Thyroid gland (tissue), 4 donors: ENCODE measurements at regions not wholly inside any gene's neighbourhood (a gene's known extent, or its start where the extent isn't known, plus 50 kb on each side); places are given as distances from the start of the nearest gene placed in this dataset.

ENCODE experiments used
- DNase-seq, 2 donors: peaks; one replicate each; pipeline ENCODE4 v3.0.0-alpha.2; 2019
- H3K27ac ChIP-seq, 3 donors: fragments of 200-600 bp; sonication (generic); 1 replicate in 2 of 3; 2 replicates in 1 of 3; pipeline ENCODE4 v1.5.1; 2016 to 2019; ENCODE audit warnings: mild to moderate bottlenecking in 1 of 3, moderate library complexity in 1 of 3
- H3K27me3 ChIP-seq: fragments of 200-600 bp; sonication (generic); one replicate; pipeline ENCODE4 v1.5.1; 2019
- H3K36me3 ChIP-seq, 2 donors: fragments of 200-600 bp; sonication (generic); one replicate each; pipeline ENCODE4 v1.5.1; 2016 to 2019
- H3K4me1 ChIP-seq, 2 donors: fragments of 200-600 bp; sonication (generic); one replicate each; pipeline ENCODE4 v1.5.1; 2017 to 2019
- H3K4me3 ChIP-seq, 3 donors: fragments of 200-600 bp; sonication (generic); replicated peaks in 1 of 3; 1 replicate in 2 of 3; 2 replicates in 1 of 3; pipeline ENCODE4 v1.5.1; 2016; ENCODE audit warnings: mild to moderate bottlenecking in 1 of 3
- H3K9me3 ChIP-seq: fragments of 200-600 bp; sonication (generic); one replicate; pipeline ENCODE4 v1.5.1; 2017
- CTCF ChIP-seq, 6 experiments: fragments of 200-600 bp in 3 of 6; fragments of 450-650 bp in 3 of 6; sonication (generic) in 3 of 6; IDR thresholded peaks; one replicate each; pipeline ENCODE4 v1.5.1; 2016 to 2019; ENCODE audit warnings: antibody characterized with exemption in 6 of 6, mild to moderate bottlenecking in 2 of 6, inconsistent platforms in 1 of 6, moderate library complexity in 1 of 6
- POLR2A ChIP-seq, 2 donors: fragments of 450-650 bp; IDR thresholded peaks; one replicate each; pipeline ENCODE4 v1.6.1; 2017; ENCODE audit warnings: antibody characterized with exemption in 2 of 2, mild to moderate bottlenecking in 2 of 2, moderate library complexity in 1 of 2
- WGBS, 2 donors: methylation state at CpG; one replicate each; pipeline ENCODE4 v1.1.5; 2017; 5-methylcytosine and 5-hydroxymethylcytosine counted together
- intact Hi-C: fragments of 100-400 bp; cut with DNase I; formaldehyde crosslinking; loops from one replicate; pipeline ENCODE4 v1.15.1; 2023

GRCh38 chr15:57819646-57820045 lies 113.1 kb downstream of the POLR2M start:
- Histone ChIP-seq H3K27ac (no peak overlapping the region), H3K27me3 (no peaks in the 10 kb centered on the region), H3K36me3 (no peaks in the 10 kb centered on the region), H3K9me3 (no peaks in the 10 kb centered on the region), H3K4me3 (no peak overlapping the region), H3K4me1 (no peaks in the 10 kb centered on the region)
- TF ChIP-seq CTCF (IDR thresholded peaks at IDR 0.05) = no peak
- no peak for TF ChIP-seq POLR2A (IDR thresholded peaks at IDR 0.05)
- intact Hi-C loops = no loop called here
- WGBS, 2 donors = 83 to 85% methylated on average over 4 of the region's 4 CpGs
- no peak for DNase-seq

GRCh38 chr15:57820119-57820518 lies 113.6 kb downstream of the POLR2M start:
- WGBS, 2 donors = 56 to 62% methylated on average over 2 of the region's 2 CpGs
- no peak overlapping the region for H3K4me3 ChIP-seq
- H3K4me1 ChIP-seq = no peaks in the 10 kb centered on the region
- no peak for DNase-seq
- H3K36me3 ChIP-seq = no peaks in the 10 kb centered on the region
- H3K27ac ChIP-seq = no peak overlapping the region
- H3K9me3 ChIP-seq = no peaks in the 10 kb centered on the region
- intact Hi-C loops = no loop called here
- H3K27me3 ChIP-seq = no peaks in the 10 kb centered on the region
- TF ChIP-seq POLR2A (IDR thresholded peaks at IDR 0.05) (no peak), CTCF (IDR thresholded peaks at IDR 0.05) (no peak)

- H3K27ac ChIP-seq = no peak overlapping the region
- H3K36me3 ChIP-seq = no peaks in the 10 kb centered on the region
- WGBS, 2 donors = 68 to 81% methylated on average over 2 of the region's 2 CpGs
- intact Hi-C loops = no loop called here
- TF ChIP-seq POLR2A (IDR thresholded peaks at IDR 0.05) (no peak), CTCF (IDR thresholded peaks at IDR 0.05) (no peak)
- no peaks in the 10 kb centered on the region for H3K27me3 ChIP-seq
- no peak overlapping the region for H3K4me3 ChIP-seq
- H3K9me3 ChIP-seq = no peaks in the 10 kb centered on the region
- DNase-seq = no peak
- H3K4me1 ChIP-seq = no peaks in the 10 kb centered on the region
Measured at GRCh38 chr15:57821826-57822225, 115.3 kb downstream of the POLR2M start.

- no peaks in the 10 kb centered on the region for H3K36me3 ChIP-seq
- no peaks in the 10 kb centered on the region for H3K27me3 ChIP-seq
- H3K4me1 ChIP-seq = no peaks in the 10 kb centered on the region
- DNase-seq = no peak
- intact Hi-C loops = no loop called here
- no peak overlapping the region for H3K27ac ChIP-seq
- H3K9me3 ChIP-seq = no peaks in the 10 kb centered on the region
- H3K4me3 ChIP-seq = no peak overlapping the region
- no peak for TF ChIP-seq CTCF (IDR thresholded peaks at IDR 0.05)
- TF ChIP-seq POLR2A (IDR thresholded peaks at IDR 0.05) = no peak
- 71 to 84% methylated on average over 6 of the region's 6 CpGs for WGBS, 2 donors
Measured at GRCh38 chr15:57823325-57823882, 116.9 kb downstream of the POLR2M start.

GRCh38 chr15:57824186-57824585 lies 117.7 kb downstream of the POLR2M start:
- no peak for DNase-seq
- no peaks in the 10 kb centered on the region for H3K27me3 ChIP-seq
- H3K9me3 ChIP-seq = no peaks in the 10 kb centered on the region
- H3K4me3 ChIP-seq = no peak overlapping the region
- TF ChIP-seq CTCF (IDR thresholded peaks at IDR 0.05) = no peak
- TF ChIP-seq POLR2A (IDR thresholded peaks at IDR 0.05) = no peak
- 88 to 94% methylated on average over 3 of the region's 3 CpGs for WGBS, 2 donors
- H3K27ac ChIP-seq = no peak overlapping the region
- intact Hi-C loops = no loop called here
- no peaks in the 10 kb centered on the region for H3K36me3 ChIP-seq
- H3K4me1 ChIP-seq = no peaks in the 10 kb centered on the region
